HepG2 (cell line): ENCODE measurements at regions not wholly inside any gene's neighbourhood (a gene's known extent, or its start where the extent isn't known, plus 50 kb on each side); places are given as distances from the start of the nearest gene placed in this dataset.

Source experiments
- ATAC-seq: fragments of 200-7000 bp; cut with Tn5 transposase; 3 replicates; pipeline ENCODE4 v1.9.1; 2020; ENCODE audit warnings: mild to moderate bottlenecking, moderate library complexity
- BruUV-seq: library from RNA; stranded (reverse); fragments of 400-500 nt; replicated peaks from 2 replicates; lab custom pipeline; 2021; lab: Mats Ljungman, UMichigan
- CTCF ChIA-PET: fragments of 300-600 bp; formaldehyde crosslinking; extraction: SDS; loops from one replicate; lab custom pipeline; 2021; ENCODE audit warnings: low total read pairs, inconsistent platforms, low intra/inter-chr PET ratio; lab: Yijun Ruan, JAX
- POLR2A ChIA-PET: fragments of 350-600 bp; sonication (Branson Sonifier 250); formaldehyde crosslinking; loops from one replicate; lab custom pipeline; 2020; ENCODE audit warnings: antibody characterized with exemption, inconsistent platforms; lab: Yijun Ruan, JAX
- DNase-seq: peaks from one replicate; pipeline ENCODE4 v3.0.0-alpha.2; 2015; ENCODE audit warnings: low spot score
- FAIRE-seq: peaks from 3 replicates; lab custom pipeline; 2011; peaks lifted over from hg19 to GRCh38; lab: Jason Lieb, UNC
- H2AFZ ChIP-seq: one replicate; pipeline ENCODE4 v1.6.1; 2011; ENCODE audit warnings: low read length, inconsistent platforms
- H3K27ac ChIP-seq: fragments of 300-600 bp; 3 replicates; pipeline ENCODE4 v1.8.0; 2011; ENCODE audit warnings: mixed run types, mild to moderate bottlenecking, mixed read lengths, low read length, inconsistent platforms; ENCODE audit not compliant: insufficient read depth; ENCODE audit errors: extremely low read length
- H3K27me3 ChIP-seq, 2 experiments: fragments of 200-600 bp in 1 of 2; 2 replicates in 1 of 2; 3 replicates in 1 of 2; pipeline versions ENCODE4 v1.6.0 to v1.8.0; 2011; ENCODE audit warnings: low read length in 2 of 2, mild to moderate bottlenecking in 2 of 2, moderate library complexity in 2 of 2, inconsistent platforms in 1 of 2; ENCODE audit not compliant: insufficient read depth in 2 of 2, control insufficient read depth in 1 of 2
- H3K36me3 ChIP-seq, 2 experiments: fragments of 200-600 bp in 1 of 2; replicated peaks in 1 of 2; 2 replicates in 1 of 2; 3 replicates in 1 of 2; pipeline versions ENCODE4 v1.5.1 to v1.8.0; 2011; ENCODE audit warnings: low read length in 2 of 2, inconsistent platforms in 1 of 2; ENCODE audit not compliant: insufficient read depth in 2 of 2, control insufficient read depth in 1 of 2
- H3K4me1 ChIP-seq: 2 replicates; pipeline ENCODE4 v1.5.1; 2012; ENCODE audit warnings: low read length, inconsistent platforms; ENCODE audit not compliant: insufficient read depth
- H3K4me2 ChIP-seq: 2 replicates; pipeline ENCODE4 v1.6.0; 2011; ENCODE audit warnings: low read depth, low read length, inconsistent platforms
- H3K4me3 ChIP-seq, 3 experiments: fragments of 200-600 bp in 1 of 3; sonication (generic), shearing (Covaris generic) in 1 of 3; replicated peaks in 1 of 3; 2 replicates each; pipeline ENCODE4 v1.5.1; 2011 to 2016; ENCODE audit warnings: low read length in 3 of 3, inconsistent platforms in 2 of 3, low read depth in 2 of 3, mild to moderate bottlenecking in 2 of 3, control low read depth in 1 of 3, mixed read lengths in 1 of 3; ENCODE audit not compliant: insufficient read depth in 1 of 3
- H3K79me2 ChIP-seq: one replicate; pipeline ENCODE4 v1.6.1; 2011; ENCODE audit warnings: low read length, inconsistent platforms; ENCODE audit not compliant: insufficient read depth
- H3K9ac ChIP-seq: 2 replicates; pipeline ENCODE4 v1.6.0; 2011; ENCODE audit warnings: mild to moderate bottlenecking, low read depth, low read length, inconsistent platforms; ENCODE audit not compliant: insufficient read depth
- H3K9me3 ChIP-seq: 2 replicates; pipeline ENCODE4 v1.5.1; 2012; ENCODE audit warnings: mild to moderate bottlenecking, low read length
- H4K20me1 ChIP-seq: 2 replicates; pipeline ENCODE4 v1.6.0; 2011; ENCODE audit warnings: inconsistent platforms, mild to moderate bottlenecking, low read length, moderate library complexity; ENCODE audit not compliant: insufficient read depth
- ERF ChIP-seq: IDR thresholded peaks from 2 replicates; pipeline ENCODE4 v1.6.1; 2018; ENCODE audit warnings: missing biosample characterization, missing genetic modification reagents
- KMT2B ChIP-seq: IDR thresholded peaks from 2 replicates; pipeline ENCODE4 v1.6.1; 2016; ENCODE audit warnings: missing genetic modification reagents, missing compliant biosample characterization
- NPAS2 ChIP-seq: sonication (generic); formaldehyde crosslinking; IDR thresholded peaks from 2 replicates; pipeline ENCODE4 v1.8.0; 2022; ENCODE audit warnings: mild to moderate bottlenecking, missing genetic modification reagents, borderline replicate concordance
- NR2C2 ChIP-seq: sonication (generic); formaldehyde crosslinking; IDR thresholded peaks from 2 replicates; pipeline ENCODE4 v1.4.0; 2020; ENCODE audit warnings: missing genetic modification reagents, mild to moderate bottlenecking, moderate library complexity, borderline replicate concordance
- SRSF9 ChIP-seq: fragments of 200-400 bp; formaldehyde crosslinking; IDR thresholded peaks from 2 replicates; pipeline ENCODE4 v1.6.1; 2018; ENCODE audit warnings: borderline replicate concordance, mild to moderate bottlenecking, low read depth, low read length; ENCODE audit not compliant: insufficient read depth, poor library complexity, severe bottlenecking
- TCF7 ChIP-seq: sonication (generic); IDR thresholded peaks from 2 replicates; pipeline ENCODE4 v1.6.1; 2016; ENCODE audit warnings: antibody characterized with exemption, low read depth
- ZBTB42 ChIP-seq: sonication (generic); formaldehyde crosslinking; IDR thresholded peaks from 2 replicates; pipeline ENCODE4 v1.5.0; 2020; ENCODE audit warnings: mild to moderate bottlenecking, missing genetic modification reagents
- ZNF256 ChIP-seq: sonication (generic); formaldehyde crosslinking; conservative IDR thresholded peaks from 2 replicates; pipeline ENCODE4 v1.4.0; 2020; ENCODE audit warnings: missing genetic modification reagents
- ZNF556 ChIP-seq: sonication (generic); formaldehyde crosslinking; IDR thresholded peaks from 2 replicates; pipeline ENCODE4 v1.4.0; 2020; ENCODE audit warnings: mild to moderate bottlenecking, missing genetic modification reagents, borderline replicate concordance
- ZNF562 ChIP-seq: sonication (generic); formaldehyde crosslinking; IDR thresholded peaks from 2 replicates; pipeline ENCODE4 v1.8.0; 2022; ENCODE audit warnings: missing genetic modification reagents, borderline replicate concordance
- ZSCAN22 ChIP-seq: sonication (generic); formaldehyde crosslinking; IDR thresholded peaks from 2 replicates; pipeline ENCODE4 v1.4.0; 2020; ENCODE audit warnings: mild to moderate bottlenecking, missing genetic modification reagents
- in situ Hi-C: cut with HindIII; loops from 2 replicates; pipeline ENCODE4 v1.10.0; 2017; ENCODE audit warnings: low pct_unique_long_range_greater_than_20kb; ENCODE audit not compliant: extremely low pct_ligation_motif_present
- intact Hi-C: fragments of 100-400 bp; cut with micrococcal nuclease; formaldehyde crosslinking; loops from one replicate; pipeline ENCODE4 v1.10.0; 2022; ENCODE audit not compliant: unreplicated experiment
- TF ChIP-seq, protein P1 (sequence below): sonication (generic); formaldehyde crosslinking; IDR thresholded peaks from 2 replicates; pipeline ENCODE4 v1.5.0; 2020; ENCODE audit warnings: missing genetic modification reagents
- TF ChIP-seq, protein P2 (sequence below): sonication (generic); formaldehyde crosslinking; IDR thresholded peaks from 2 replicates; pipeline ENCODE4 v1.5.0; 2020; ENCODE audit warnings: missing genetic modification reagents, mild to moderate bottlenecking, borderline replicate concordance
- TF ChIP-seq, protein P3 (sequence below): sonication (generic); formaldehyde crosslinking; IDR thresholded peaks from 2 replicates; pipeline ENCODE4 v1.8.0; 2022; ENCODE audit warnings: missing genetic modification reagents, low read depth, mild to moderate bottlenecking, borderline replicate concordance
- TF ChIP-seq, protein P4 (sequence below): sonication (generic); formaldehyde crosslinking; IDR thresholded peaks from 2 replicates; pipeline ENCODE4 v1.4.0; 2020; ENCODE audit warnings: missing genetic modification reagents, mild to moderate bottlenecking, borderline replicate concordance
- TF ChIP-seq, protein P5 (sequence below): sonication (generic); formaldehyde crosslinking; IDR thresholded peaks from 2 replicates; pipeline ENCODE4 v1.5.0; 2020; ENCODE audit warnings: mild to moderate bottlenecking, missing genetic modification reagents, borderline replicate concordance

DNA sequence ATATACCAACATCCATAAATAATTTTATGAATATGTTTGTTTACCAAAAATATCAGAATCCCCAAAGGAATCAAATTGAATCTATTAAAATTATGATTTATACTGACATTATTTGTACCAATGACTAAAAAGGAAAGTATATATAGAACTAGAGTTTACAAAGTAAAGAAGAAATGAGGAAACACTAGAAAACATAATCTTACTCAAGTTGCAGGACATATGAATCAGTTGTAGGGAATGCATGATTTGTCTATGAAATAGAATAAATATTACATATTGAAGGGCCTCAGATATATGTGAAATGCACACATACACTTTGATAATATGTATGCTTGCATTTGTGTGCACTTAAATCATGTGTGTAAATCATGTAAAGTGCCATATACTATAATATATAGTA, 1466.4 kb downstream of the EFNB2 start:
- no peak overlapping the region for H3K4me2 ChIP-seq
- POLR2A ChIA-PET: no interaction called here
- no peak for FAIRE-seq

More for the DNA sequence above, 1466.4 kb downstream of the EFNB2 start:
- DNase-seq (no peak), ATAC-seq (no peak)
- Histone ChIP-seq H3K4me1 (no peaks in the 10 kb centered on the region), H4K20me1 (no peaks in the 10 kb centered on the region), H3K27me3 (no peaks in the 10 kb centered on the region), H3K9ac (no peak overlapping the region), H3K36me3 (no peaks in the 10 kb centered on the region), H3K79me2 (no peaks in the 10 kb centered on the region), H2AFZ (no peak overlapping the region), H3K27ac (no peak overlapping the region), H3K9me3 (peaks cover 29% of the 10 kb centered on the region; the same call in 1 of the 2 replicates), H3K4me3 (no peak overlapping the region)
- TF ChIP-seq SRSF9 (no peak), NPAS2 (CRISPR knock-in tag) (no peak), KMT2B (CRISPR knock-in tag) (no peak), ERF (no peak), NR2C2 (no peak), ZNF562 (no peak), ZNF556 (CRISPR knock-in tag) (no peak), ZNF256 (no peak), ZBTB42 (no peak), TCF7 (no peak), ZSCAN22 (CRISPR knock-in tag) (no peak)
- TF ChIP-seq, protein P1, sequence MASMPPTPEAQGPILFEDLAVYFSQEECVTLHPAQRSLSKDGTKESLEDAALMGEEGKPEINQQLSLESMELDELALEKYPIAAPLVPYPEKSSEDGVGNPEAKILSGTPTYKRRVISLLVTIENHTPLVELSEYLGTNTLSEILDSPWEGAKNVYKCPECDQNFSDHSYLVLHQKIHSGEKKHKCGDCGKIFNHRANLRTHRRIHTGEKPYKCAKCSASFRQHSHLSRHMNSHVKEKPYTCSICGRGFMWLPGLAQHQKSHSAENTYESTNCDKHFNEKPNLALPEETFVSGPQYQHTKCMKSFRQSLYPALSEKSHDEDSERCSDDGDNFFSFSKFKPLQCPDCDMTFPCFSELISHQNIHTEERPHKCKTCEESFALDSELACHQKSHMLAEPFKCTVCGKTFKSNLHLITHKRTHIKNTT (CRISPR knock-in tag): no peak
- TF ChIP-seq, protein P2, sequence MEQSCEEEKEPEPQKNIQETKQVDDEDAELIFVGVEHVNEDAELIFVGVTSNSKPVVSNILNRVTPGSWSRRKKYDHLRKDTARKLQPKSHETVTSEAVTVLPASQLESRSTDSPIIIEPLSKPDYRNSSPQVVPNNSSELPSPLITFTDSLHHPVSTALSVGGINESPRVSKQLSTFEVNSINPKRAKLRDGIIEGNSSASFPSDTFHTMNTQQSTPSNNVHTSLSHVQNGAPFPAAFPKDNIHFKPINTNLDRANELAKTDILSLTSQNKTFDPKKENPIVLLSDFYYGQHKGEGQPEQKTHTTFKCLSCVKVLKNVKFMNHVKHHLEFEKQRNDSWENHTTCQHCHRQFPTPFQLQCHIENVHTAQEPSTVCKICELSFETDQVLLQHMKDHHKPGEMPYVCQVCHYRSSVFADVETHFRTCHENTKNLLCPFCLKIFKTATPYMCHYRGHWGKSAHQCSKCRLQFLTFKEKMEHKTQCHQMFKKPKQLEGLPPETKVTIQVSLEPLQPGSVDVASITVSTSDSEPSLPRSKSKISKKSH (CRISPR knock-in tag): no peak
- TF ChIP-seq, protein P3, sequence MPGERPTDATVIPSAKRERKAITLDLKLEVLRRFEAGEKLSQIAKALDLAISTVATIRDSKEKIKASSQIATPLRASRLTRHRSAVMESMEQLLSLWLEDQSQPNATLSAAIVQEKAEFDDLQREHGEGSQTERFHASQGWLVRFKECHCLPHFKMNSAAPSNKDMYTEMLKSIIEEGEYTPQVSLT (CRISPR knock-in tag): no peak
- TF ChIP-seq, protein P4, sequence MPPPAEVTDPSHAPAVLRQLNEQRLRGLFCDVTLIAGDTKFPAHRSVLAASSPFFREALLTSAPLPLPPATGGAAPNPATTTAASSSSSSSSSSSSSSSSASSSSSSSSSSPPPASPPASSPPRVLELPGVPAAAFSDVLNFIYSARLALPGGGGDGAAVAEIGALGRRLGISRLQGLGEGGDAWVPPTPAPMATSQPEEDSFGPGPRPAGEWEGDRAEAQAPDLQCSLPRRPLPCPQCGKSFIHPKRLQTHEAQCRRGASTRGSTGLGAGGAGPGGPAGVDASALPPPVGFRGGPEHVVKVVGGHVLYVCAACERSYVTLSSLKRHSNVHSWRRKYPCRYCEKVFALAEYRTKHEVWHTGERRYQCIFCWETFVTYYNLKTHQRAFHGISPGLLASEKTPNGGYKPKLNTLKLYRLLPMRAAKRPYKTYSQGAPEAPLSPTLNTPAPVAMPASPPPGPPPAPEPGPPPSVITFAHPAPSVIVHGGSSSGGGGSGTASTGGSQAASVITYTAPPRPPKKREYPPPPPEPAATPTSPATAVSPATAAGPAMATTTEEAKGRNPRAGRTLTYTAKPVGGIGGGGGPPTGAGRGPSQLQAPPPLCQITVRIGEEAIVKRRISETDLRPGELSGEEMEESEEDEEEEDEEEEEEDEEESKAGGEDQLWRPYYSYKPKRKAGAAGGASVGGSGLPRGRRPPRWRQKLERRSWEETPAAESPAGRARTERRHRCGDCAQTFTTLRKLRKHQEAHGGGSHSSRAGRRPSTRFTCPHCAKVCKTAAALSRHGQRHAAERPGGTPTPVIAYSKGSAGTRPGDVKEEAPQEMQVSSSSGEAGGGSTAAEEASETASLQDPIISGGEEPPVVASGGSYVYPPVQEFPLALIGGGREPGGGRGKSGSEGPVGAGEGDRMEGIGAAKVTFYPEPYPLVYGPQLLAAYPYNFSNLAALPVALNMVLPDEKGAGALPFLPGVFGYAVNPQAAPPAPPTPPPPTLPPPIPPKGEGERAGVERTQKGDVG (CRISPR knock-in tag): no peak
- TF ChIP-seq, protein P5, sequence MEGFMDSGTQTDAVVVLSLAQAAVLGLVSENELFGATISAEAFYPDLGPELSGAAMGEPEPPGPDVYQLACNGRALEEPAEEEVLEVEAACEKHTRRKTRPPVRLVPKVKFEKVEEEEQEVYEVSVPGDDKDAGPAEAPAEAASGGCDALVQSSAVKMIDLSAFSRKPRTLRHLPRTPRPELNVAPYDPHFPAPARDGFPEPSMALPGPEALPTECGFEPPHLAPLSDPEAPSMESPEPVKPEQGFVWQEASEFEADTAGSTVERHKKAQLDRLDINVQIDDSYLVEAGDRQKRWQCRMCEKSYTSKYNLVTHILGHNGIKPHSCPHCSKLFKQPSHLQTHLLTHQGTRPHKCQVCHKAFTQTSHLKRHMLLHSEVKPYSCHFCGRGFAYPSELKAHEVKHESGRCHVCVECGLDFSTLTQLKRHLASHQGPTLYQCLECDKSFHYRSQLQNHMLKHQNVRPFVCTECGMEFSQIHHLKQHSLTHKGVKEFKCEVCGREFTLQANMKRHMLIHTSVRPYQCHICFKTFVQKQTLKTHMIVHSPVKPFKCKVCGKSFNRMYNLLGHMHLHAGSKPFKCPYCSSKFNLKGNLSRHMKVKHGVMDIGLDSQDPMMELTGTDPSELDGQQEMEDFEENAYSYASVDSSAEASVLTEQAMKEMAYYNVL (CRISPR knock-in tag): no peak
- in situ Hi-C loops (no loop called here), intact Hi-C loops (no loop called here)
- CTCF ChIA-PET: no interaction called here
- no TSS peak for BruUV-seq
